ENCODE measurements at regions not wholly inside any gene's neighbourhood (a gene's known extent, or its start where the extent isn't known, plus 50 kb on each side); places are given as distances from the start of the nearest gene placed in this dataset.

DNA sequence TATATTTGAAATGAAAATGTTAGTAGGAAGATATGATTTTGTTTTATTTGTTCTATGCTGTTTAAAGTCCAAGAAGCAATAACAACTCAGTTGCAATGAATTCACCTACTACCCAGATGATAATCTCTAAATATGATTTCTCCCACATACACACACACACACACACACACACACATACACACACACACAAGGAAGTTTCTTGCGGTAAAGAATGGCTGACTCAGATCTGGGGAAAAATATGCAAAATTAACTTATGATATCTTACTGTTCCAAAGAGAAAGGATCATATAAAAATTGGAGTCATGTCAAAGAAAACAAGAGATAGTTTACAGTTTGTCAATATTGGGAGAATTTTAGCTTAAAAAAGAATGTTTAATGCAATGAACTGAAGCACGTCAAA, 456.7 kb downstream of the SLC16A7 start:
- H3K27ac ChIP-seq: no peak overlapping the region
- TF ChIP-seq ZFX (IDR thresholded peaks at IDR 0.05; ENCODE audit: borderline replicate concordance) (no peak), CTCF (IDR thresholded peaks at IDR 0.05) (no peak)

DNA sequence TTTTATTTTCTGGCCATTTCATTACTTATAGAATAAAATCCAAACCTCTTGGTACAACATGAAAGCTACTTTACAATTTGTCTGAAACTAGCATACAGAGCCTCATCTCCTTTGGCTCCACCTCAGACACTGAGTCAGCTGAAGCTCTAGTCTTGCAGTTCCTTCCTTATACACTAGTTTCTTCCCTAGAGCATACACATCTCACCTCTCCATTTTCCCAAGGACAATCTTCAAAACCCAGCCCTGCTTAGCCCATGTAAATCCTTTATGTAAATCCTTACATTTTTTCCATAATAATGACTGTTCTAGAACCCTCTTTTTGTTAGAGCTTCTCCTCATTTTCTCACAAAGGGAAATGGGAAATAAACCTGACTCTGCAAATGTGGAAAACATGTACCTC, 463.4 kb downstream of the SLC16A7 start:
- H3K27ac ChIP-seq: no peak overlapping the region
- no peak for TF ChIP-seq CTCF (IDR thresholded peaks at IDR 0.05)
- TF ChIP-seq ZFX (IDR thresholded peaks at IDR 0.05; ENCODE audit: borderline replicate concordance): no peak

DNA sequence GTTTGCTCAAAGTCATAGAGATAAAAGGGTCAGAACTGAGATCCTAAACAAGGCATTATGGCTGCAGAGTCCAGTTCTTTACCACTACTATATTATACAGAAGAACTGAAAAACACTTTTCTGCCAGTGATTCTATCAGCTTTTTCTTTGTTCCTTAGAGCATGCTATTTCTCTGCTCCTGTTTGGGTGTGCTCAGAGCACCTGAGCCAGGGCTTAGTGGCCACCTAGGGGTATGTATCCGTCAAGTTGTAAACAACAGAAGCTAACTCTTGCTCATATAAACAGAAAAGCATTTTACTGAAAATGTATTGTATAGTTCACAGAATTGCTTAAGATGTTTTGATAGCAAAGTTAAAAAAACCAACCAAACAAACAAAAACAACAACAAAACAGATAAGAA, 470.8 kb downstream of the SLC16A7 start:
- no peak for TF ChIP-seq CTCF (IDR thresholded peaks at IDR 0.05)
- no peak overlapping the region for H3K27ac ChIP-seq

DNA sequence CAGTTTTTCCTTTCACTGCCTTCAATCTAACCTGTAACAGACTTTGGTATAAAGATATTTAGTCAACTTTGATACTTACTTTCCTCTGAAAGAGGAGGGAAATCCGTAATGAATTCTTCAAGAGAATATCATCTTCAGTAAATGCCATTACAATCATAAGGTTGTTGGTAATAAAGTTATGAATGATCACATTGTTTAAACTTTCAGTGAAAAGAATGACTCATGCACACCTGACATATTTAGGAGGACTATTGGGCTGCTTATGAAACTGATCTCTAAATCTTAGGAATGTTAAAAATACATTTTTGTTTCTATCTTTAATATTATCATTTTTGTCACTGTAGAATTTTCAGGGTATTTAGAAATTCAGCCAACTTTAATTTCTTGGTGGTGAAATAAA, 474.7 kb downstream of the SLC16A7 start:
- no peak overlapping the region for H3K27ac ChIP-seq
- no peak for TF ChIP-seq CTCF (IDR thresholded peaks at IDR 0.05)
- TF ChIP-seq ZFX (IDR thresholded peaks at IDR 0.05; ENCODE audit: borderline replicate concordance): no peak

DNA sequence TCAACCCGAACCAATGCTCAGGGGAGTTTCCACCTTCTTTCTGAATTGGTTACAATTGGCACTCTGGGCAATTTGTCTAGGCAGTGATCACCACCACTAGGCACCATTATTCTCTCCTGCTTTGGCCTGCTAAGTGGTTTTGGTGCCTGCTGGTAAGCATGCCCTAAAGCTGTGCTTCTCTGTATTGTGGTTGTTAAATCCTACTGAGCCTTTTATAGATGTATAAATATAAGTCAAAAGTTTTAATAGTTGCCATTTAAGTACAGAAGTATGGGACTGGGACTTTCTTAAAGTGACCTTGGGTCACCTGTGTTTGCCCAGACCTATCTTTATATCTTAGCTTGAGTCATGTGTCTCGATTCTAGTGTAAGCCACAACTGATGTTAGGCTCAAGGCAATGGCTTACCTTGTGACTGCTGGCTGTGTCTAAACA, 475.9 kb downstream of the SLC16A7 start:
- TF ChIP-seq ZFX (IDR thresholded peaks at IDR 0.05; ENCODE audit: borderline replicate concordance) (no peak), CTCF (IDR thresholded peaks at IDR 0.05) (no peak)
- H3K27ac ChIP-seq: peak overlapping the region; percentile 22

DNA sequence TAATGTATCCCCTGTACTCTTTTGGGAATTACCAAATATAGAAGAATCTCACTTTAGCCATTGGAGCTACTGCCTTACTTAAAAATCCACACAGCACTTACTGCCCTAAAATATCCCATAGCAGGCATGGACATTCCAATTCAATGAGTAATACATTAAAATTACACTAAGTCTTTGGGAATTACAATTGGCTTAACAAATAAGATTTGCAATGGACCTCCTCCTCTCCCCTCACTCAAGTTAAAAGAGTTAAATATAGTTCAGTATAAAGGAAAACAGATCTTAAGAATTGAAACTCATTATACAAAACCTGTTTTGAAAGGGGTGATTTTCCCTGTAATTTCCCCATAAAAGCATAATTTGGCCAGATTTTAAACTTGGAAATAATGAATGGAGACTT, 477.1 kb downstream of the SLC16A7 start:
- no peak for TF ChIP-seq ZFX (IDR thresholded peaks at IDR 0.05; ENCODE audit: borderline replicate concordance)
- TF ChIP-seq CTCF (IDR thresholded peaks at IDR 0.05): no peak
- H3K27ac ChIP-seq: no peak overlapping the region

DNA sequence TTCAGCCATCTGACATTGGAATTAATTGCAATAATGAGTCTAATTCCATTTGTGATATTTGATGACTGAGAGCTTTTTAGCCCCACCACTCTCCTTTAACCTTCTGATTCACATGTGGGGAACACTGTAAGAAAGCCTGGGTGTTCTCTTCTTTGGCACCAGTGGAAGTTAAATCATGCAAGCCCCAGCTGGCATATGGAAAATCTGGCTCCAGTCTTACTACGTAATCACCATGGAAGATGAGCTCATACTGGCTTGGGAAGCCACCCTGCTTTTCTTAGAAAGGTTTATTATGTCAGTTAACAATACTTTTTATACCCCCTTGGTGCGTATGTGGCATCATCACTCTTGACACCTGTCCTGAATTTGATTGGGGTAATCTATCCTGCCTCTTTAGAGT, 479.3 kb downstream of the SLC16A7 start:
- TF ChIP-seq CTCF (IDR thresholded peaks at IDR 0.05) (no peak), ZFX (IDR thresholded peaks at IDR 0.05; ENCODE audit: borderline replicate concordance) (no peak)
- no peak overlapping the region for H3K27ac ChIP-seq

Measured in 22Rv1 (cell line).